RPMI8226 (cell line): ENCODE measurements at regions not wholly inside any gene's neighbourhood (a gene's known extent, or its start where the extent isn't known, plus 50 kb on each side); places are given as distances from the start of the nearest gene placed in this dataset.

Experiments used
- DNase-seq: peaks from one replicate; pipeline ENCODE4 v3.0.0-alpha.2; 2015

DNA sequence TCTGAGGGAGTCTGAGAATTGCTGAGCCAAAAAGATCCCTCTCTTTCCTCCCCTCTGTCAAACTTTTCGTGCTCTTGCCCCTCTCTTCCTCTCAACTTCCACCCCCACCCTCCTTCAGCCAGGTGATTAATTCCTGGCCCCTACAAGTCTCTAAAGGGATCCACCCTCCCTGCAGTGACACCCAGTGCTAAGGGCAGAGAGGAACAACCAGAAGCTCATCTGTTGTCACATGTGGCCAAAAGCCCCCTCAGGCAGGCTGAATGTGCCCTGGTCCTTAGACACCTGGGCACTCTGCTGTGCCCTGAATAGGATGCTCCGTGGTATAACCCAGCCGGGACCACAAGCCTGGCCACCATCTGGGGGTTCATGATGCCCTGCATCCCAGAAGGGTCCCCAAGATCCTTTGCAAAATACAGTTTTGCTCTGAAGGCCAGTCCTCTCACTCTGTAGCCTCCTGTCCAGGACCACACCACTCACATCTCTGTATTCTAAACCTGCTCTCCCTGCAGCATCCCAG, 234.4 kb downstream of the BCL11A start:
- no peak for DNase-seq

GRCh38 chr2:60318544-60318943, 234.9 kb downstream of the BCL11A start:
- DNase-seq = no peak

GRCh38 chr2:60317844-60318243, 235.6 kb downstream of the BCL11A start:
- peak; percentile 70 for DNase-seq

GRCh38 chr2:60317034-60317386, 236.4 kb downstream of the BCL11A start:
- DNase-seq = no peak

DNA sequence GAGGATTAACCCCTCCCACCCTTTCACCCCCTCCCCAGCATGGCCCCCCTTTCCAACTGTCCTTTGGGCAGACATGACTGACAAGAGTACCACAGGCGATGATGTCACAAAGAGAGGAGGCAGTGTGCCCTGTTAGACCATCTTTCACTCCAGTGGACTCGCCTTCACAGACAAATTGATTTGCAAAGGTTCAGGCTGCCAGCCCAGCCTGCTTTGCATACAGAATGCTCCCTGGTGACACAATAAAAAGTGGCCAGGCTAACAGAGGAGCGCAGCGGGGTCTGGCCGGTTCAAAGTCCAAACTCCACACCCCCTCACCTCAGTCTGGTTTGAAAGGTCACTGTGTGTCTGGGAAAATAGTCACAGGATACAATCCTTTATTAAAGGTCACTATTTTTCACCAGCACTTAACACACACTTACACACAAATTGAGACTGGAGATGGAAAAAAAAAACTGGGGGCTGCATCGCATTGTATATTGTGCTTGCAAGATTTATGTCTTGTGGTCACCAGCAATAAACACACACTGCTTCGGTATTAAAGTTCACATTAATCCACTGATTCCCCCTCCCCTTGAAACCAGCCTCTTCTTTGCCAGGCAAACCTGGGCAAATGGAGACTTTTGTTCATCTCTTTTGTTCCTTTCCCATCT, 236.9 kb downstream of the BCL11A start:
- DNase-seq = no peak

- peak; percentile 40 for DNase-seq
These were observed 239.8 kb downstream of the BCL11A start for GRCh38 chr2:60313470-60314172.

GRCh38 chr2:60312618-60313017, 240.8 kb downstream of the BCL11A start:
- DNase-seq = no peak

- no peak for DNase-seq
These were observed 241.9 kb downstream of the BCL11A start for GRCh38 chr2:60311524-60311923.

GRCh38 chr2:60309941-60310660, 243.4 kb downstream of the BCL11A start:
- DNase-seq = no peak

- DNase-seq = no peak
These were observed 244.1 kb downstream of the BCL11A start for GRCh38 chr2:60309336-60309735.

DNA sequence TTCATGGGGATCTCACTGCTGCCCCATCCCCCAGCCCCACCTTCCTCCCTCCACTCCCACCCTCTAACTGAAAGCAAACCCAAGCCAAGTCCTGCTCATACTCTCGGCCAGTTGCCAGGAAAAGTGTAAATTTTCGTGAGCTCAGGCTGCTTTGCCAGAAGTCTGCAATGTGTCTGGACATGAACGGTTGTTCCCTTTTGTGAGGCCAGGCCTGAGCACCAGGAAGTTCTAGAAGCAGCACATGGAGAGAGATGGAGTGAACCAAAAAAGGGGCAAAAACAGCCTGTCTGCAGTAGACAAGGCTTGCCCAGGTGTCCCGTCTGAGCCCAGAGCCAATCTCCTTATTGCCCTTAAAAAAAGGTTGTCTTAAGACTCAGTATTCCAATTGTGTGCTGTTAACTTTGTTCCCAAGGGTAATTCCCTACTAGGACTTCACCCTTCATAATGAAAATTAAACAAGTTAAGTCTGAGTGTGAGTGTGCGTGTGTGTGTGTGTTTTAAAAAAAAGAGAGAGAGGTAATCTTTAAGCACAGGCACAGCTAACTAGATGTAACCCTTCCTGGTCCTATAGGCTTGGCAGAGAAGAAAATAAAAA, 247.1 kb downstream of the BCL11A start:
- no peak for DNase-seq

DNA sequence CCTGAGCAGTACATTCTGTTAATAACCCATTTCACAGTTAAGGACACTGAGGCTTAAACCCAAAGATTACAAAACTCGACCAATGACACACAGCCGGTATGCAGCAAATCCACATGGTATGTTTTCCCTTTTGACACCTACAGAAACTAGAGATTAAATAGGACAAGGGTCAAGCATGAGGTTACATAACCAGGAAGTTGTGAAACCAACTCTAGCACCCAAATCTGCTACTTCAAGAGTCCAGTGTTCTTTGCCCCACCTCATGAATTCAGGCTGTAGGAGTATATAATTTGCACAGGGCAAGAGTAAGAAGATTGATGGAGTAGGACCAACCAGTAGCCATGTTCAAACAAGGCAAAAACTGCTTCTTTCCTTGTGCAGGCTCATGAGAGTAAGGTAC, 249.8 kb downstream of the BCL11A start:
- DNase-seq = no peak

- no peak for DNase-seq
These were observed 250.9 kb downstream of the BCL11A start for GRCh38 chr2:60302377-60303126.

DNA sequence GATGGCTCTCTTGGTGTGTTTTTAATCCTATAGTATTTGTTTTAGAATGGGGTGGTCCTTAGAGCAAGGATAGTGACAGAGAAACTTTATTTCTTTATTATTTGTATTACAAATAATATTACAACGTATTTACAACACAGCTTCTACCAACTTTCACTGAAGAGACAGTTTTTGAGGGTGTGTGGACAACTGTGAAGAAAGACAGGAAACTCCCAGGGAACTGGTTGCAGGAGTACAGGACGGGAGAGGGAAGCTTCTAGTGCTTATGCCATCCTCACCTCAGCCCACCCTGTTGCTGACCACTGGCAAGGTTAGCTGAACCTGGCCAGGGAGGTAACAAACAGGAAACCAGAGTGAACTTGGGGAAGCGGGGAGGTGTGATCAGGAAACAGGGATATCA, 251.7 kb downstream of the BCL11A start:
- DNase-seq = no peak

DNA sequence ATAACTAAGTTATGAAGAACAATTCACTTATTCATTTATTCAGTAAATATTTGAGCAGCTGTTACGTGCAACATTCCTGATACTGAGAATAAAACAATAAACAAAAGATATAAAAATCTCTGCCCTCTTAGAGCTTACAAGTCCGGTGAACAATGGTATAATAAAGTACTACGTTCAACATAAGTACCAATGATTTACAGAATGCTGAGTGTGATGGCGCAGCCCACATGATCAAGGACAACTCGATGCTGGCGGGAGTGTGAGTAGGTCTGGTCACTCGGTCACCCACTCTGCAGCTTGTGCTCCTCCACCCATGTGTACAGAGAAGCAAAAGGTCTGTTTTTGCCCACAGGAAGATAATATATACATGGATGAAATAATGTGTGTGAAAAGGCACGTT, 254.3 kb downstream of the BCL11A start:
- DNase-seq = no peak

GRCh38 chr2:60298006-60298696, 255.3 kb downstream of the BCL11A start:
- no peak for DNase-seq

GRCh38 chr2:60297296-60298005, 256.0 kb downstream of the BCL11A start:
- no peak for DNase-seq

GRCh38 chr2:60296219-60296955, 257.1 kb downstream of the BCL11A start:
- DNase-seq = no peak

GRCh38 chr2:60295636-60295962, 257.9 kb downstream of the BCL11A start:
- DNase-seq = no peak

- DNase-seq = no peak
These were observed 258.4 kb downstream of the BCL11A start for GRCh38 chr2:60294901-60295635.
